ENCODE measurements at regions not wholly inside any gene's neighbourhood (a gene's known extent, or its start where the extent isn't known, plus 50 kb on each side); places are given as distances from the start of the nearest gene placed in this dataset.

GRCh38 chr11:69992943-69993694 is 85.0 kb upstream of the ANO1 start:
- DNase-seq (ENCODE audit: low spot score), result no peak

GRCh38 chr11:69994810-69995209 is 83.3 kb upstream of the ANO1 start:
- DNase-seq (ENCODE audit: low spot score), result no peak

GRCh38 chr11:69995697-69996096 is 82.4 kb upstream of the ANO1 start:
- DNase-seq (ENCODE audit: low spot score), result no peak

DNA sequence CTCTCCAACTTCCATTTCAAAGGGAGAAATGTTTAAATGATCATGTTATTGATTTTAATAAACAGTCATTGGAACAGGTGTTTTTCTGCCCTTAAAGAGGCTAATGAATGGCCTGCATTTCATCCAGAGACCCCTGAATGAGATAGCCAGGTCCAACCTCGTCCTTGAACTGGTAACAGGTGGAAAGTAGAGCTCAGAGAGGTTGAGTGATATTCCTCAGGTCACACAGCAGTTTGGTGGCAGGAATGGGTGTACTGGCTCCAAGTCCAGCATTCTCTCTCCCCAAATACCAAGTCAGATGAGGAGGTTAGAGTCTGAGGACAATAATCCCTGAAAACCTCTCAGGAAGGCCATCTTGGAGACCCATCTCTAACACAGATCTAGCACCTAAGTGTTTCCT is 81.7 kb upstream of the ANO1 start:
- DNase-seq (ENCODE audit: low spot score), result no peak

DNA sequence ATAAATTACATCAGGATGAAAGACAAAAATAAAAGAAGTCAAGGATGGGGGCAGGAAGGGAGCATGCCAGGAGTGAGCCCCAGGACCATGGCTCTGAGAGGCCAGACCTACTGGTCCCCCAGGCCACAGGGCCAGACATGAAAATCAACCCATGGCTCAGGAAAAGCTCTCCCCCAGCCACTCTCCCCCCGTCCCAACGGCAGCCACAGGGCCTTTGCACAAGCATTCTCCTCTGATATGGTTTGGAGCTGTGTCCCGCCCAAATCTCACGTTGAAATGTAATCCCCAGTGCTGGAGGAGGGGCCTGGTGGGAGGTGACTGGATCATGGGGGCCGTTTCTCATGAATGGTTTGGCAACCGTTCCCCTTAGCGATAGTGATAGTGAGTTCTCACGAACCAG is 80.8 kb upstream of the ANO1 start:
- no peak for DNase-seq (ENCODE audit: low spot score)

DNA sequence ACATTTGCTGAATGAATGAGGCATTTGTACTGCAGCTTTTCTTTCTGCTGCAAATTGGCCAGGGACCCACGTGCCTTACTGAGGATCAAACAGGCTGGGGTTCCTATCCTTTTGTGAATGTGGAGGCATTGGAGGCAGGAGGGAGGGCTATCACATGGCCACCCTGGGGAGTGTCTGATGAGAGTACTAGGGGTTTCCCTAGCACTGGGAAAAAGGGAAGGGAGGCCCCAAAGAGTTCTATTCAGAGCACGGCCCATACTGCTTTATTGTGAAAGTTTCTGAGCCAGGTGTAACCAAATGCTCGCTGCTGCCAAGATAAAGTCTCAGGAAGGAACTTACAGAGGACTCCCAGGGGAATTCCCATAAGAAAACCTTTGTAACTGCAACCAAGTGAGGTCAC is 78.4 kb upstream of the ANO1 start:
- DNase-seq (ENCODE audit: low spot score), result no peak

GRCh38 chr11:70000228-70000627 is 77.9 kb upstream of the ANO1 start:
- no peak for DNase-seq (ENCODE audit: low spot score)

- no peak for DNase-seq (ENCODE audit: low spot score)
These were observed 76.9 kb upstream of the ANO1 start for GRCh38 chr11:70001246-70001645.

- no peak for DNase-seq (ENCODE audit: low spot score)
These were observed 75.7 kb upstream of the ANO1 start for GRCh38 chr11:70002433-70002832.

DNA sequence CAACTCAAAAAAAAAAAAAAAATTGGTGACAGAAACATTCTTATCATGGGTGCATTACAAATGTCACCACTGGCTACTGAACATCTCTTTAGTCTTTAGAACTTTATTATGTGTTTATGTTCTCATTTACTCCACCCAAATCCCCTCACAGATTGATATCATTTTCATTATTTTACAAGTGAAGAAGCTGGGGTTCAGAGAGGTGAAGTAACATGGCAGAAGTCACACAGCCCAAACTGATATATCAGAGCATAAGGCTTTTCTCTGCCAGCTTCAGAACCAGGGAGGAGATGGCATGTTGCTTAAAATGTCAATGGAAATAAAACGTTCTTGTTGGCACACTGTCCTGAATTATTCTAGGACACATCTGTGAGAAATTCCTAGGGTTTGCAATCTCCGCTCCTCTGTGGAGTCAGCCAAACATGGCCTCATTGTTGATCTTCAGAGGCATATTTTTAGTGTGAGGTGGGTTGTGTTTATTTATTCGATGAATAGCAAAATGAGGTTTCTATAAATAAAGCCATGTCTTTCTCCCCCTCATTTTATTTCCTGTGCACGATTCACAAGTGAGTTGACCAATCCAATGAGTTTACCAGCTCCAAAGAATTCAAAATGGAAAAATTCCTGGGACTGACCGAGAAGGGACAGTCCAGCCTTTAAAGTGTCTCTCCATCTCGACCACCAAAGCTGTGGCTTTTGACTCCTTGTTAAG is 72.9 kb upstream of the ANO1 start:
- DNase-seq (ENCODE audit: low spot score), result peak; percentile 76

DNA sequence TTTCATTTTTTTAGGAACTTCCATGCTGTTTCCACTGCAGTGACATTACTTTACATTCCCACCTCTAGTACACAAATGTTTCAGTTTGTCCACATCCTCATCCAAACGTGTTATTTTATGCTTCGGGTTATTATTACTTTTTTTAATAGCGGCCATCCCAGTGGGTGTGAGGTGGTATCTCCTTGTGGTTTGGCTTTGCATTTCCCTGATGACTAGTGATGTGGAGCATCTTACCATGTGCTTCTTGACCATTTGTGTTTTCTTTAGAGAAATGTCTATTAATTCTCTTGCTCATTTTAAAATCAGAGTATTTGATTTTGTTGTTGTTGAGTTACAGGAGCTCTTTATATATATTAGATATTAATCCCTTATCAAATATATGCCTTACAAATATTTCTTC is 70.3 kb upstream of the ANO1 start:
- no peak for DNase-seq (ENCODE audit: low spot score)

DNA sequence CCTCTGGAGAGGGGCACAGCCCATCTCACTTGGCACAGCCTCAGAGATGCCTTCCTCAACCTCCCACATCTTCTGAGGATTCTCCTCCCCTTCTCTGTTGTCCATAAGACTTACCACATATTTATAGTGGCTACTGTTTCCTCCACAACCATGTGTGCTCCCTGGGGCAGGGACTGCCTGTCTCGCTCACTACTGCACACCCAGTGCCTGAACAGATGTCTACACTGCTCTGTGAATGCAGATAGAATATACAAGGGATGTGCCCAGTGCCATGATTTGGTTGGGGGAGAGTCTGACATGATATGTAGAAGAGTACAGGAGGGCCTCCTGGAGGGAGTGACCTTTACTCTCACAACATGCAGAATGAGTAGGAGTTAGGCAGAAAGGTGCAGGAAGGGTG is 67.3 kb upstream of the ANO1 start:
- DNase-seq (ENCODE audit: low spot score), result no peak

GRCh38 chr11:70012134-70012733 is 65.9 kb upstream of the ANO1 start:
- DNase-seq (ENCODE audit: low spot score), result no peak

DNA sequence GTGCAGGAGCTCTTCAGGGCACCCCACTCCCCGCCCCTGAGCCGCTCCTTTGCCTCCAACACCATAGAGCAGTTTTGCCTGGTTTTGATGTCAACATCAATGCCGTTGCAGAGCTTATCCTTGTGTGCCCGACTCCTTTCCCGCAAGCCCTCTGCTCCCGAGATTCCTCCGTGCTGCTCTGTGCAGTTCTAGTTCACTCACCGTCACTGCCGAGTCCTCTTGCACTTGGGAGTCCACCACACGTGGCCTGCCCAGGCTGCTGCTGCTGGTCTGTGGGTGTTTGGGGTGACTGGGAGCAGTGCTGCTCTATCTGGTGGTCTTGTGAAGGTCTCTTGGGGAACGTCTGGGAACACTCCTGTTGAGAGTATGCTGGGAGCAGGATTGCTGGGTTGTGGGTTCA is 63.8 kb upstream of the ANO1 start:
- no peak for DNase-seq (ENCODE audit: low spot score)

DNA sequence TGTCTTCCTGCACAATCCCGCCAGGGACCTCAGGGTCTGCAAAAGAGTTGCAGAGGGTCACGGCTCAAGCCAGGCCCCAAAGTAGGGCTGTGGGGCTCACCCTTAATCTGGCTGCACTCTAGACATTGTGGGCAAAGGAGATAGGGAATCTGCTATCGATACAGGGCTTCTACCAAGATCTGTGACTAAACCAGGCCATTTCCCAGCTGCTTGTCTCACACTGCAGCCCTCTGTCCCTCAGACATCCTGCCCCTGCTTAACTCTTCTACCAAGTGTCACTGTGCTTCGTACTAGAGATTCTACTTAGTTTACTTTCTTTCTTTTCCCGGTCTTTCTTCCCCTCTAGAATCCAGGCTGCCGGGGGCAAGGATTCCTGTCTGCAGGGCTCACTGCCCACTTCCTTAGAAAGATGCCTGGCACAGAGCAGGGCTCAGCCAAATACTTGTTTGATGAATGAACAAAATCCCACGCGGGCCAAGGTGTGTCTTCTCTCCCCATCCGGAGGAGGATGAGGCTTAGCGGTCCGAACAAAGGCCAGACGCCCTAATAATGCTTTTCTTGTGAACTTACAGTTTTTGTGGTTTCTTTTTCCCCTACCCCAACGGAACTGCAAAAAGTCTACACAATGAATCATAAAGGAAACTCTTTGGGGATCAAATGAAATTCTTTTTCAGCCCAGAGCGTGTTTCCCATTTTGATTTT is 61.3 kb upstream of the ANO1 start:
- DNase-seq (ENCODE audit: low spot score), result peak; percentile 30

- no peak for DNase-seq (ENCODE audit: low spot score)
These were observed 59.3 kb upstream of the ANO1 start for GRCh38 chr11:70018816-70019215.

- DNase-seq (ENCODE audit: low spot score), result no peak
These were observed 58.5 kb upstream of the ANO1 start for GRCh38 chr11:70019576-70020011.

DNA sequence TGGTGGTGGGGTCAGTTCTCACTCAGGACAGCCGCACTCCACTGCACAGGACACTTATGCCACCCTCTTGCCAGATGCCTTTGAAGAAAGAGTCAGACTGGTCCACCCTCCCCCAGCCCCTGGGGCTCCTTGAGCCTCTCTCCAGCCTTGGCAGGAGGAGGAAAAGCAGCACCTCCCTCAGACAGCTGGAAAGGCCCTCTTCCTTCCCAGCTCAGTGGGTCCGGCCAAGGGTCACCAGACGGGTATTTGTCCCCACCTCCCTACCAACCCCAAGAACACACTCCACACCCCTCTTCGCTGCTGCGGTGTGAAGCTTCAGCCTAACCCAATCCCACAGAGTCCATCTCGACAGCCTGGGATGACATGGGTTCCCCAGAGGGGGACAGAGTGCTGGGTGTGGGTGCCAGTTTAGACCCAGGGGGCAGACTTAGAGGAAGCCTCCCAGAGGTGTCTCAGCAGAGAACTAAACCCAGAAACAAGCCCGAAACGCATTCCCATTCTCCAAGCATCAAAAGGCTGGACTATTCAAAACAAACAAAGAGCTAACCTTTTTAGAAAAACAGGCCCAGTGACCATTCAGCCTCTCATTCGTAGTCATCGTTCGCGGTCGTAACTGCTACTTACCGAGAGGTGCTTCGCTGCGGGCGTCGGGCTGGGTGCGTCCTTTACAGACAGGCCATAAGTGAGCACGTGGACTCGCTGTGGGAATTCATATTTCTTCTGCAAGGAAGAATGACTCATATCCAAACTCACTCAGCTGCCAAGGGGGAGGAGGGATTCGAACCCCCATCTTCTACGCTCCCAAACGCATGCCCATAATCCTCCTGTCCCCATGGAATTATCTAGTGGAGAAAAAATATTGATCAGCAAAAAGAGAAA is 57.5 kb upstream of the ANO1 start:
- no peak for DNase-seq (ENCODE audit: low spot score)

DNA sequence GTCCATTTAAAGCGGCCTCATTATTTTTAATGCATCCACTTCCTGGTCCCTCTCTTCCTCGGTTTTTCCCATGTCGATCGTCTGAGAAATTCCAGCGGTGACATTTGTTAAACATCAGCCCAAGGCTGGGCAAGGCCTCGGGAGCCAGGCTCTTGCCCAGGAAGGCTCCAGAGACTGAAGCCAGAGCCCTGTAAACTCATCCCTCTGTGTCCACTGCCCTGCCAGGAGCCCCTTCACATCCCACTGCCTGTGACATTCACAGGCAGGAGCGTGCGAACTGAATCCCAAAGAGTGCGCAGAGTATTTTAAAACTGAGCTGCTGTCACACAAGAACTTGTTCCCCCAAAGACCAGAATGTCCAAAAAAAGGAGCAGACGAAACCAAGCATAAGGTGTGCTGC is 56.5 kb upstream of the ANO1 start:
- no peak for DNase-seq (ENCODE audit: low spot score)

GRCh38 chr11:70024036-70024772 is 53.9 kb upstream of the ANO1 start:
- no peak for DNase-seq (ENCODE audit: low spot score)

DNA sequence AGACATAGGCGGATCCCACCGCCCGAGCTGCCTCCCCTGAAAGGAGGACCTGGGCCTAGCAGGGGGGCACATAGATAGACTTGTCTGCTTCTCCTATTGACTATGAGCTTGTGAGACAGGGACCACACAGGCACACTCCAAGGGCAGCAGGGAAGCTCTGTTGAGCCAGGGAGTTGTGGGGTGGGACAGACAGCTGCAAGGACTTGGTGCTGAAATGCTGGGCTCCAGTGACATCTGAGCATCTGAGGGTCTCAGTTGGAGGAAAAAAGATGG is 53.4 kb upstream of the ANO1 start:
- no peak for DNase-seq (ENCODE audit: low spot score)
